Chondrocyte (in vitro differentiated cells): ENCODE measurements at regions not wholly inside any gene's neighbourhood (a gene's known extent, or its start where the extent isn't known, plus 50 kb on each side); places are given as distances from the start of the nearest gene placed in this dataset.

Experiments
- DNase-seq: peaks from one replicate; pipeline ENCODE4 v3.0.0; 2021; ENCODE audit warnings: mixed read lengths, low spot score
- H3K27ac Mint-ChIP-seq: one replicate; pipeline ENCODE4 v1.8.0; 2021; ENCODE audit warnings: mild to moderate bottlenecking, moderate library complexity, mixed read lengths; ENCODE audit not compliant: unreplicated experiment
- H3K27me3 Mint-ChIP-seq: 2 replicates; pipeline ENCODE4 v1.8.0; 2021; ENCODE audit warnings: low read depth, mixed read lengths
- H3K36me3 Mint-ChIP-seq: 2 replicates; pipeline ENCODE4 v1.8.0; 2021; ENCODE audit warnings: low read depth, mixed read lengths
- H3K4me1 Mint-ChIP-seq: 2 replicates; pipeline ENCODE4 v1.8.0; 2021; ENCODE audit warnings: low read depth, mild to moderate bottlenecking, mixed read lengths
- H3K4me3 Mint-ChIP-seq: one replicate; pipeline ENCODE4 v1.8.0; 2021; ENCODE audit warnings: mild to moderate bottlenecking, moderate library complexity, mixed read lengths; ENCODE audit not compliant: unreplicated experiment
- H3K9me3 Mint-ChIP-seq: 2 replicates; pipeline ENCODE4 v1.8.0; 2021; ENCODE audit warnings: low read depth, mixed read lengths
- CTCF ChIP-seq: fragments of 200-600 bp; sonication (generic); IDR thresholded peaks from 2 replicates; pipeline ENCODE4 v1.5.0; 2021; ENCODE audit warnings: antibody characterized with exemption, mild to moderate bottlenecking, moderate library complexity

- peaks cover 5% of the 10 kb centered on the region for H3K36me3 Mint-ChIP-seq
- peaks cover 19% of the 10 kb centered on the region for H3K4me1 Mint-ChIP-seq
- no peak for DNase-seq
- TF ChIP-seq CTCF, result no peak
- H3K27ac Mint-ChIP-seq, result no peak overlapping the region
- H3K4me3 Mint-ChIP-seq, result no peak overlapping the region
- peaks cover 15% of the 10 kb centered on the region for H3K9me3 Mint-ChIP-seq
- H3K27me3 Mint-ChIP-seq, result no peaks in the 10 kb centered on the region
Observed at GRCh38 chr1:94636100-94636499, 94.5 kb upstream of the F3 start.

- TF ChIP-seq CTCF, result peak; percentile 46
- no peak for DNase-seq
- peaks cover 19% of the 10 kb centered on the region for H3K4me1 Mint-ChIP-seq
- no peaks in the 10 kb centered on the region for H3K27me3 Mint-ChIP-seq
- H3K4me3 Mint-ChIP-seq, result no peak overlapping the region
- H3K36me3 Mint-ChIP-seq, result peaks cover 1% of the 10 kb centered on the region
- no peak overlapping the region for H3K27ac Mint-ChIP-seq
- peaks cover 10% of the 10 kb centered on the region for H3K9me3 Mint-ChIP-seq
Observed at GRCh38 chr1:94634977-94635416, 93.4 kb upstream of the F3 start.

- no peak for DNase-seq
- peaks cover 1% of the 10 kb centered on the region for H3K36me3 Mint-ChIP-seq
- no peak for TF ChIP-seq CTCF
- no peaks in the 10 kb centered on the region for H3K27me3 Mint-ChIP-seq
- no peak overlapping the region for H3K4me3 Mint-ChIP-seq
- H3K9me3 Mint-ChIP-seq, result no peaks in the 10 kb centered on the region
- no peak overlapping the region for H3K27ac Mint-ChIP-seq
- H3K4me1 Mint-ChIP-seq, result peaks cover 19% of the 10 kb centered on the region
Observed at GRCh38 chr1:94633051-94633450, 91.5 kb upstream of the F3 start.

- no peaks in the 10 kb centered on the region for H3K27me3 Mint-ChIP-seq
- H3K9me3 Mint-ChIP-seq, result no peaks in the 10 kb centered on the region
- no peak for DNase-seq
- H3K4me3 Mint-ChIP-seq, result no peak overlapping the region
- no peak for TF ChIP-seq CTCF
- no peak overlapping the region for H3K27ac Mint-ChIP-seq
- peaks cover 1% of the 10 kb centered on the region for H3K36me3 Mint-ChIP-seq
- peaks cover 11% of the 10 kb centered on the region for H3K4me1 Mint-ChIP-seq
Observed at GRCh38 chr1:94629259-94630181, 88.0 kb upstream of the F3 start.

- Mint-ChIP-seq H3K36me3 (peaks cover 1% of the 10 kb centered on the region), H3K27me3 (no peaks in the 10 kb centered on the region), H3K9me3 (no peaks in the 10 kb centered on the region), H3K4me3 (no peak overlapping the region), H3K4me1 (peaks cover 14% of the 10 kb centered on the region), H3K27ac (no peak overlapping the region)
- no peak for DNase-seq
- TF ChIP-seq CTCF, result no peak
Observed at GRCh38 chr1:94628499-94628843, 86.9 kb upstream of the F3 start.
